CD4-positive, alpha-beta T cell treated with Interferon alpha-2 for 1 hour (primary cell): ENCODE measurements at regions not wholly inside any gene's neighbourhood (a gene's known extent, or its start where the extent isn't known, plus 50 kb on each side); places are given as distances from the start of the nearest gene placed in this dataset.

Source experiments
- DNase-seq, 2 donors: peaks; one replicate each; pipeline ENCODE4 v3.0.0-alpha.2; 2020 to 2022

- DNase-seq, result no peak
Measured at GRCh38 chr4:126725906-126726305, 906.9 kb upstream of the INTU start.

GRCh38 chr4:126727461-126727860 is 905.3 kb upstream of the INTU start:
- DNase-seq, result no peak

- DNase-seq, result no peak
Measured at GRCh38 chr4:126731062-126731461, 901.7 kb upstream of the INTU start.

- no peak for DNase-seq
Measured at GRCh38 chr4:126733301-126733700, 899.5 kb upstream of the INTU start.

GRCh38 chr4:126734465-126734864 is 898.3 kb upstream of the INTU start:
- DNase-seq, result no peak

- no peak for DNase-seq
Measured at GRCh38 chr4:126735294-126736132, 897.2 kb upstream of the INTU start.

- no peak for DNase-seq
Measured at GRCh38 chr4:126736133-126736518, 896.6 kb upstream of the INTU start.

GRCh38 chr4:126737899-126738526 is 894.7 kb upstream of the INTU start:
- DNase-seq, result no peak

GRCh38 chr4:126738527-126738923 is 894.2 kb upstream of the INTU start:
- DNase-seq, result no peak

GRCh38 chr4:126738926-126739325 is 893.8 kb upstream of the INTU start:
- DNase-seq, result no peak

GRCh38 chr4:126740687-126741086 is 892.1 kb upstream of the INTU start:
- no peak for DNase-seq

- no peak for DNase-seq
Measured at GRCh38 chr4:126742048-126742447, 890.7 kb upstream of the INTU start.

GRCh38 chr4:126742885-126743284 is 889.9 kb upstream of the INTU start:
- no peak for DNase-seq

GRCh38 chr4:126748736-126749135 is 884.0 kb upstream of the INTU start:
- no peak for DNase-seq

- DNase-seq, result no peak
Measured at GRCh38 chr4:126750723-126751122, 882.0 kb upstream of the INTU start.

GRCh38 chr4:126752126-126752525 is 880.6 kb upstream of the INTU start:
- no peak for DNase-seq

- DNase-seq, result no peak
Measured at GRCh38 chr4:126752702-126753101, 880.1 kb upstream of the INTU start.

- no peak for DNase-seq
Measured at GRCh38 chr4:126753592-126753991, 879.2 kb upstream of the INTU start.

- DNase-seq, result no peak
Measured at GRCh38 chr4:126755506-126755905, 877.3 kb upstream of the INTU start.

GRCh38 chr4:126756050-126756829 is 876.5 kb upstream of the INTU start:
- no peak for DNase-seq

GRCh38 chr4:126757219-126757618 is 875.5 kb upstream of the INTU start:
- no peak for DNase-seq

GRCh38 chr4:126758493-126758892 is 874.3 kb upstream of the INTU start:
- no peak for DNase-seq

- DNase-seq, result no peak
Measured at GRCh38 chr4:126761947-126762662, 870.7 kb upstream of the INTU start.
